DND-41 (cell line): ENCODE measurements at regions not wholly inside any gene's neighbourhood (a gene's known extent, or its start where the extent isn't known, plus 50 kb on each side); places are given as distances from the start of the nearest gene placed in this dataset.

ENCODE experiments used
- ATAC-seq: fragments of 200-7000 bp; cut with Tn5 transposase; 3 replicates; pipeline ENCODE4 v1.9.1; 2021; ENCODE audit warnings: low read depth; ENCODE audit not compliant: insufficient read depth
- DNase-seq: peaks from one replicate; pipeline ENCODE4 v3.0.0-alpha.2; 2020
- H2AFZ ChIP-seq: 2 replicates; pipeline ENCODE4 v1.6.0; 2012; ENCODE audit warnings: low read depth, low read length
- H3K27ac ChIP-seq: 2 replicates; pipeline ENCODE4 v1.5.1; 2012; ENCODE audit warnings: low read length, inconsistent platforms
- H3K27me3 ChIP-seq: fragments of 200-600 bp; sonication (generic); 2 replicates; pipeline ENCODE4 v1.6.0; 2012; ENCODE audit warnings: low read length, mild to moderate bottlenecking, inconsistent platforms; ENCODE audit not compliant: insufficient read depth, poor library complexity
- H3K36me3 ChIP-seq: 2 replicates; pipeline ENCODE4 v1.5.1; 2012; ENCODE audit warnings: low read length, inconsistent platforms; ENCODE audit not compliant: insufficient read depth
- H3K4me1 ChIP-seq: 2 replicates; pipeline ENCODE4 v1.5.1; 2012; ENCODE audit warnings: mild to moderate bottlenecking, low read length; ENCODE audit not compliant: insufficient read depth
- H3K4me2 ChIP-seq: 2 replicates; pipeline ENCODE4 v1.6.0; 2012; ENCODE audit warnings: mild to moderate bottlenecking, moderate library complexity, low read length, inconsistent platforms; ENCODE audit not compliant: insufficient read depth
- H3K4me3 ChIP-seq, 2 experiments: fragments of 200-600 bp in 1 of 2; shearing (Covaris generic) in 1 of 2; 2 replicates each; pipeline ENCODE4 v1.5.1; 2012 to 2016; ENCODE audit warnings: inconsistent platforms in 2 of 2, low read length in 2 of 2, mild to moderate bottlenecking in 2 of 2, low read depth in 1 of 2, moderate library complexity in 1 of 2
- H3K79me2 ChIP-seq: 2 replicates; pipeline ENCODE4 v1.6.0; 2012; ENCODE audit warnings: low read length, inconsistent platforms; ENCODE audit not compliant: insufficient read depth
- H3K9ac ChIP-seq: 2 replicates; pipeline ENCODE4 v1.6.0; 2012; ENCODE audit warnings: low read depth, mild to moderate bottlenecking, inconsistent platforms, low read length, moderate library complexity
- H3K9me3 ChIP-seq: 2 replicates; pipeline ENCODE4 v1.5.1; 2012; ENCODE audit warnings: low read length, moderate library complexity, mild to moderate bottlenecking, inconsistent platforms; ENCODE audit not compliant: insufficient read depth, severe bottlenecking
- H4K20me1 ChIP-seq: 2 replicates; pipeline ENCODE4 v1.6.0; 2012; ENCODE audit warnings: low read length; ENCODE audit not compliant: insufficient read depth
- CTCF ChIP-seq: IDR thresholded peaks from 2 replicates; pipeline ENCODE4 v1.5.1; 2012; ENCODE audit warnings: borderline replicate concordance, low read length, moderate library complexity, mild to moderate bottlenecking; ENCODE audit not compliant: poor library complexity, severe bottlenecking; ENCODE audit errors: extremely low read depth
- EZH2 ChIP-seq: IDR thresholded peaks from 3 replicates; pipeline ENCODE4 v1.6.1; 2012; ENCODE audit warnings: borderline replicate concordance, low read depth, mild to moderate bottlenecking, moderate library complexity, low read length, inconsistent platforms; ENCODE audit not compliant: severe bottlenecking

- no peaks in the 10 kb centered on the region for H3K27me3 ChIP-seq
- H3K4me3 ChIP-seq: no peak overlapping the region
- no peaks in the 10 kb centered on the region for H3K4me1 ChIP-seq
- no peak overlapping the region for H3K4me2 ChIP-seq
- no peak overlapping the region for H3K9ac ChIP-seq
- ATAC-seq (no peak), DNase-seq (no peak)
- H3K79me2 ChIP-seq: no peaks in the 10 kb centered on the region
- H3K36me3 ChIP-seq: no peaks in the 10 kb centered on the region
- no peaks in the 10 kb centered on the region for H4K20me1 ChIP-seq
- TF ChIP-seq CTCF (no peak), EZH2 (no peak)
- H3K9me3 ChIP-seq: no peaks in the 10 kb centered on the region
- H2AFZ ChIP-seq: no peak overlapping the region
- H3K27ac ChIP-seq: no peak overlapping the region
Observed at GRCh38 chr15:26212109-26212508, 349.0 kb upstream of the ATP10A start.

- DNase-seq (no peak), ATAC-seq (no peak)
- Histone ChIP-seq H3K27ac (no peak overlapping the region), H2AFZ (no peak overlapping the region), H3K36me3 (no peaks in the 10 kb centered on the region), H3K9me3 (no peaks in the 10 kb centered on the region), H3K4me2 (no peak overlapping the region), H4K20me1 (no peaks in the 10 kb centered on the region), H3K4me3 (no peak overlapping the region), H3K4me1 (no peaks in the 10 kb centered on the region), H3K9ac (no peak overlapping the region), H3K79me2 (no peaks in the 10 kb centered on the region), H3K27me3 (no peaks in the 10 kb centered on the region)
- TF ChIP-seq CTCF (no peak), EZH2 (no peak)
Observed at GRCh38 chr15:26210980-26211379, 347.9 kb upstream of the ATP10A start.

GRCh38 chr15:26201177-26201858 is 338.2 kb upstream of the ATP10A start:
- no peaks in the 10 kb centered on the region for H3K4me1 ChIP-seq
- no peak overlapping the region for H3K27ac ChIP-seq
- no peaks in the 10 kb centered on the region for H3K36me3 ChIP-seq
- no peaks in the 10 kb centered on the region for H3K79me2 ChIP-seq
- no peak overlapping the region for H3K4me3 ChIP-seq
- DNase-seq: no peak
- H2AFZ ChIP-seq: no peak overlapping the region
- H3K9ac ChIP-seq: no peak overlapping the region
- H4K20me1 ChIP-seq: no peaks in the 10 kb centered on the region
- H3K27me3 ChIP-seq: no peaks in the 10 kb centered on the region
- no peak for TF ChIP-seq CTCF
- no peak for TF ChIP-seq EZH2
- H3K9me3 ChIP-seq: no peaks in the 10 kb centered on the region
- ATAC-seq: no peak
- no peak overlapping the region for H3K4me2 ChIP-seq

- Histone ChIP-seq H3K79me2 (no peaks in the 10 kb centered on the region), H3K9me3 (no peaks in the 10 kb centered on the region), H3K9ac (no peak overlapping the region), H3K4me2 (no peak overlapping the region), H3K4me3 (no peak overlapping the region), H4K20me1 (no peaks in the 10 kb centered on the region), H3K27me3 (no peaks in the 10 kb centered on the region), H3K36me3 (no peaks in the 10 kb centered on the region), H3K27ac (no peak overlapping the region), H3K4me1 (no peaks in the 10 kb centered on the region), H2AFZ (no peak overlapping the region)
- no peak for DNase-seq
- ATAC-seq: no peak
- TF ChIP-seq EZH2 (no peak), CTCF (no peak)
Observed at GRCh38 chr15:26200427-26200826, 337.3 kb upstream of the ATP10A start.
